Activated CD4-positive, alpha-beta memory T cell treated with anti-CD3 and anti-CD28 coated beads for 36 hours (primary cell): ENCODE measurements at regions not wholly inside any gene's neighbourhood (a gene's known extent, or its start where the extent isn't known, plus 50 kb on each side); places are given as distances from the start of the nearest gene placed in this dataset.

ENCODE experiments used
- CTCF ChIA-PET: fragments of 350-600 bp; sonication (Branson Sonifier 250); formaldehyde crosslinking; loops from one replicate; lab custom pipeline; 2021; ENCODE audit warnings: antibody characterized with exemption, inconsistent platforms; lab: Charles Lee
- POLR2A ChIA-PET: fragments of 350-600 bp; sonication (Branson Sonifier 250); formaldehyde crosslinking; loops from one replicate; lab custom pipeline; 2021; ENCODE audit warnings: antibody characterized with exemption; lab: Charles Lee
- DNase-seq: peaks from one replicate; pipeline ENCODE4 v3.0.0-alpha.2; 2020
- H3K27ac Mint-ChIP-seq: one replicate; pipeline ENCODE4 v1.8.0; 2021; ENCODE audit warnings: mixed read lengths
- H3K27me3 Mint-ChIP-seq: one replicate; pipeline ENCODE4 v1.8.0; 2021; ENCODE audit warnings: mixed read lengths
- H3K36me3 Mint-ChIP-seq: one replicate; pipeline ENCODE4 v1.8.0; 2021; ENCODE audit warnings: mixed read lengths
- H3K4me1 Mint-ChIP-seq: one replicate; pipeline ENCODE4 v1.8.0; 2021; ENCODE audit warnings: low read depth, mixed read lengths
- H3K4me3 Mint-ChIP-seq: one replicate; pipeline ENCODE4 v1.8.0; 2021; ENCODE audit warnings: mild to moderate bottlenecking, mixed read lengths
- H3K9me3 Mint-ChIP-seq: one replicate; pipeline ENCODE4 v1.8.0; 2021; ENCODE audit warnings: mixed read lengths
- intact Hi-C: fragments of 100-400 bp; cut with micrococcal nuclease; formaldehyde crosslinking; loops from one replicate; pipeline ENCODE4 v1.15.1; 2023

DNA sequence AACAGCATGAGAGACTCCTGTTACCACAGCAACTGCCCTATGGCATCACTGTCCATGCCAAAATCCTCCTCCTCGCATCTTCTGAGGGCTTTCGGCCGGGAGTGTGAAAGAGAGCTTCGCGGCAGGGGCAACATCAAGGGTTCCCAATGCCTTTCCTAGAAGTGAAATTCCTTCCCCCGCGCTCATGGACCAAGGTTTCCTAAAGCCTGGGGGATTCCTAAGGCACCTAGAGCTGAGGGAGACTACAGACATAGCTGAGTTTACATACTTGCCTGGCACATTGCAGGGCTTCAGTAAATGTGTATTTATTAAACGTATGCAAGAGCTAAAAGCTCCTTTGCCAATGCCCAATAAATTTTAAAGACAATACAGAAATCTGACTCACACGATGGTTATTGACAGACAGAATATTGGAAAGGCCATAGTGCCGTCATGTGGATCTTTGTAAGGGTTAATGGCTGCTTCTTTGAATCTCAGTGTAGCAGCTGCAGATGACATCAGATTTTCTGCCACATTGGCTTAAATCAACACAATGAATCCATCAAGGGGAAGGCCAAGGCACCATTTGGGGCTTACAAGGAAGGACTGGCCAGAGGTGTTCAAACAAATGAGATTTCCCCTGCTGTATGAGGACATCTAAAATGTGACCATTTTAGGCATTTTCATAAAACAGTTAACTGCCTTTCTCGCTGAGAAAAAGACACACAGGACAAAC is 281.2 kb upstream of the JARID2 start:
- POLR2A ChIA-PET = no interaction called here
- Mint-ChIP-seq H3K36me3 (peaks cover 2% of the 10 kb centered on the region), H3K4me3 (no peak overlapping the region), H3K27ac (no peak overlapping the region), H3K4me1 (no peaks in the 10 kb centered on the region), H3K27me3 (no peaks in the 10 kb centered on the region), H3K9me3 (peaks cover 5% of the 10 kb centered on the region)
- intact Hi-C loops = no loop called here
- CTCF ChIA-PET = no interaction called here
- no peak for DNase-seq

DNA sequence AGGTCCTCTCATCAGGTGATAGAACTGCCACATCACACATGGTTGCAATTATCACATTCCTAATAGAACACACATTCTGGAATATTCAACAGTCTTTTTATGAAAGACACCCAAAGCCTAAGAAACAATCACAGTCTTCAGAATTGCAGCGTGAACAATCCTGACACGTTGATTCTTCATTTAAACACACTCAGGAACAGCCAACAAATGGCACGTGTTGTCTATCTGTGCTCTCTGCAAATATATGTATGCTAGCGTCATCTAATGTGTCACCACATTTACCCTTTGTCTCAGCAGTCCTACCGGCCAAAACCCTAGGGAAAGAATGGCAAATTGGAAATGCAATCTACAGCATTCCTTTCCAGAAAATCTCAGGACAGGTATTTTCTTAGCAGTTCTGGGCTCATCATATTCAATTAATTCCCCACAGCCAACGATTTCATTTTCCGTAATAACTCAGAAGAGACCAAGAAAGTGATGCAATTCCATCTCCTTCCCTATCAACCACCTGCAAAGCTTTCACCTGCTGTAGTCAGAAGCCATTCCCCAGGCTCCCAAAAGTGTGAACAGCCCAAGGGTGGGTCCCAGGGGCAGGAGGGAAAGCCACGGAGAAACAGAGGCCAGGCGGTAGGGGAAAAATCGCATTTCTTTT is 280.3 kb upstream of the JARID2 start:
- Mint-ChIP-seq H3K4me1 (no peaks in the 10 kb centered on the region), H3K27ac (no peak overlapping the region), H3K4me3 (no peak overlapping the region), H3K36me3 (peaks cover 2% of the 10 kb centered on the region), H3K9me3 (peaks cover 5% of the 10 kb centered on the region), H3K27me3 (no peaks in the 10 kb centered on the region)
- no peak for DNase-seq
- ChIA-PET POLR2A (no interaction called here), CTCF (no interaction called here)
- intact Hi-C loops = no loop called here

DNA sequence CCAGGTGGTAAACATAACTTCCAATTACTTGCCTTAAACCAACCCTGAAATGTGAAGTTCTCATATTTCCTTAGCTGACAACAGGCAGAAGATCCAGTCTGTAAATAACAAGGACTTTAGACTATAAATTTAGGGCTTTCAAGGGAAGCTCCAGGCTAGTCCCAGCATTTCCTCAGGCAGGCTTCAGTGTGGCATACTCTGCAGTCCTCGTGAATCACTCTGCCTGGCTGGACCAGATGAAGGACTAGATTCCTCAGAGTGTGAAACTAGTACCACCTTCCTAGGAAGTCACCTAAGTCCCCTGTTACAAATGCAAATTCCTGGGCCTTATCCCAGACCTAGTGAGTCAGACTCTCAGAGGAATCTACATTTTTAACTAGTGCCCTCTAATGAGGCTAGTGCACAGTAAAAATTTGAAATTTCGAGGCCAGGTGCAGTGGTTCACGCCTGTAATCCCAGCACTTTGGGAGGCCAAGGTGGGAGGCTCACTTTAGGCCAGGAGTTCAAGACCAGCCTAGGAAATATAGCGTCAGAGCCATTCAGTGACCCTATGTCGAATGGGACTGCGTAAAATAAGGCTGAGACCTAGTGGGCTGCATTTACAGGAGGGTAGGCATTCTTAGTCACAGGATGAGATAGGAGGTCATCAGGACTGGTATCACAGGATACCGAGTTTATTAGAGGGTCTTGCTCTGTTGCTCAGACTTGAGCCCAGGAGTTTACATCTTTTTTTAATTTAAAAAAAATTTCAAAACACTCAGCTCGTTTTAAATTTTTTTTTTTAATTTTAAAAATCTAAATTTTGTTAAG is 279.6 kb upstream of the JARID2 start:
- no peak for DNase-seq
- H3K9me3 Mint-ChIP-seq = peaks cover 5% of the 10 kb centered on the region
- H3K27me3 Mint-ChIP-seq = no peaks in the 10 kb centered on the region
- no peak overlapping the region for H3K27ac Mint-ChIP-seq
- H3K36me3 Mint-ChIP-seq = peaks cover 2% of the 10 kb centered on the region
- intact Hi-C loops = no loop called here
- no peaks in the 10 kb centered on the region for H3K4me1 Mint-ChIP-seq
- ChIA-PET POLR2A (no interaction called here), CTCF (no interaction called here)
- no peak overlapping the region for H3K4me3 Mint-ChIP-seq

DNA sequence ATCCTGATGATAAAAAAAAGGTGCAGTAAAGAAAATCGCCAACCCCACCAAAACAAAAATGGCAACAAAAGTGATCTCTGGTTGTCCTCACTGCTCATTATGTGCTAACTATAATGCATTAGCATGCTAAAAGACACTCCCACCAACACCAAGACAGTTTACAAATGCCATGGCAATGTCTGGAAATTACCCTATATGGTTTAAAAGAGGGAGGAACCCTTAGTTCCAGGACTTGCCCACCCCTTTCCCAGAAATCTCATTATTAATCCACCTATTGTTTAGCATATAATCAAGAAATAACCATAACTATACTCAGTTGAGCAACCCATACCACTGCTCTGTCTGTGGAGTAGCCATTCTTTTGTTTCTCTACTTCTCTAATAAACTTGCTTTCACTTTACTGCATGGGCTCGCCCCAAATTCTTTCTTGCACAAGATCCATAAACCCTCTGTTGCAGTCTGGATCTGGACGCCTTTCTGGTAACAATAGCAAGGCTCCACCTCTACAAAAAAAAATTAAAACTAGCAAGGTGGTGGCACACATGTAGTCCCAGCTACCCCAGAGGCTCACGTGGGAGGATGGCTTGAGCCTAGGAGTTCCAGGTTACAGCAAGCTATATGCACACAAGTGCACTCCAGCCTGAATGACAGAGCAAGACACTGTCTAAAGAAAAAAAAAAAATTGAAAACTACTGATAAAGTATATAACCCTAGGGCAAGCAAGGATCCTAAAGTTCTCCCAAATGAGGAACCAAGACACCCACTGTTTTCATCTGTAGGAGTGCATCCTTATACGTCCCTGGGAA is 278.8 kb upstream of the JARID2 start:
- no peaks in the 10 kb centered on the region for H3K27me3 Mint-ChIP-seq
- ChIA-PET POLR2A (no interaction called here), CTCF (no interaction called here)
- intact Hi-C loops = no loop called here
- peaks cover 2% of the 10 kb centered on the region for H3K36me3 Mint-ChIP-seq
- DNase-seq = no peak
- no peaks in the 10 kb centered on the region for H3K4me1 Mint-ChIP-seq
- no peak overlapping the region for H3K4me3 Mint-ChIP-seq
- peaks cover 5% of the 10 kb centered on the region for H3K9me3 Mint-ChIP-seq
- no peak overlapping the region for H3K27ac Mint-ChIP-seq

DNA sequence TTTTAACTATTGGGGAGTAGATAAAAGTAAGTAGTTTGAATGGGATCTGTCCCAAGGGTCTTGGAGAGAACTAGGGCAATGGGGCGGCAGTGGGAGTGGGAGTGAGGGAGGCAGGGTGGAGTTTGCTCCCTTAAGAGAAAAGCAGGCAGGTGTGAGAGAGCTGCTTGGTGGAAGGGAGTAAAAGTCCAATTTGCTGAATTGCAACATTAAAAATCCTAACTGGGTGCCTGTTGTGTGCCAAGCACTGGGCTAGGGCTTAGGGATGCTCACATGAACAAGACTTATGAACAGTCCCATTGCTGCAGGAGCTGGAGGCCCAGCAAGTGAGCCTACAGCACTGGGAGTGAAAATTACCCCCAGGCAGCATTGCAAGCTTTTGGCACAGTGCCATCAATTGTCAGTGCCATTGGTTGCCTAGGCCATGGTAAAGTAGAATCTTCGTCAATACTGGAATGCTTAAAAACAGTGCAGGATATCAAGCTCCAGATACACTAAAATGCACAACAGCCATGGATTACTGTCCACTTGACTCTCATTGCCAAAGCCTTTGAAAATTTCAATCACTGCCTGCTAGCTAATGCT is 277.7 kb upstream of the JARID2 start:
- H3K27ac Mint-ChIP-seq = no peak overlapping the region
- H3K4me1 Mint-ChIP-seq = no peaks in the 10 kb centered on the region
- H3K9me3 Mint-ChIP-seq = peaks cover 5% of the 10 kb centered on the region
- no peak overlapping the region for H3K4me3 Mint-ChIP-seq
- peaks cover 2% of the 10 kb centered on the region for H3K36me3 Mint-ChIP-seq
- ChIA-PET POLR2A (no interaction called here), CTCF (no interaction called here)
- H3K27me3 Mint-ChIP-seq = no peaks in the 10 kb centered on the region
- no peak for DNase-seq
- intact Hi-C loops = no loop called here

DNA sequence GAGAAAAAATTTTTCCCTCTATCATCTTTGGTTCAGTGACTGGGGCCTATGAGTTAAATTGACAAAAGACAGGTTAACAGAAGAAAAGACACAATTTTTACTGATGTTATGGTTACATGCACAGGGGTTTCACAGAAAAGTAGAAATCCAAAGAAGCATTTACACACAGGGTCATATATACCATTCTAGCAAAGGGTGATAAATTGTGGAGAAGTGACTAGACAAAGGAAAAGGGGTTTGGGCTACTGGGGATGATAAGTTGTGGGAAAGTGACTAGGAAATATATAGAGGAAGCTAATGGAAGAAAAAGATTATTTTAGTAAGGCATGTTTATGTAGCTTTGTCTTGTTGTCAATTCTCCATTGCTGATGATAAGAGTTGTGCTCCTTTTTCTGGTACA is 276.7 kb upstream of the JARID2 start:
- ChIA-PET POLR2A (no interaction called here), CTCF (no interaction called here)
- Mint-ChIP-seq H3K27ac (no peak overlapping the region), H3K4me3 (no peak overlapping the region), H3K4me1 (no peaks in the 10 kb centered on the region), H3K9me3 (peaks cover 5% of the 10 kb centered on the region), H3K27me3 (no peaks in the 10 kb centered on the region), H3K36me3 (peaks cover 2% of the 10 kb centered on the region)
- no peak for DNase-seq
- intact Hi-C loops = no loop called here

DNA sequence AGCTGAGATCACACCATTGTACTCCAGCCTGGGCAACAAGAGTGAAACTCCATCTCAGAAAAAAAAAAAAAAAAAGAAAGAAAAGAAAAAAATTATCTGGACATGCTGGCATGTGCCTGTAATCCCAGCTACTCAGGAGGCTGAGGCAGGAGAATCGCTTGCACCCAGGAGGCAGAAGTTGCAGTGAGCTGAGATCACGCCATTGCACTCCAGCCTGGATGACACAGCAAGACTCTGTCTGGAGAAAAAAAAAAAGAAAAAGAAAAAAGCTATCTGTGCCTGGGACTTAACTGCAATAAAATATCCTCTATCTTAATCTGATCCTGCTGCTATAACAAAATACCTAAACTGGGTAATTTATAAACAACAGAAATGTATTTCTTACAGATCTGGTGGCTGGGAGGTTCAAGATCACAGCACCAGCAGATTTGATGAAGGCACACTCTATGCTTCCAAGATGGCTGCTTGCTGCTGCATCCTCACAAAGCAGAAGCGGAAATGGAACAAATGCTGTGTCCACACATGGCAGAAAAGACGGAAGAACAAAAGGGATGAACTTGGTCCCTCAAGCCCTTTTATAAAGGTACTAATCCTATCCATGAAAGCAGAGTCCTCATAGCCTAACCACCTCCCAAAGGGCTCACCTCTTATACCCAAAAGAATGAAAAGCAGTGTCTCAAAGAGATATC is 273.3 kb upstream of the JARID2 start:
- Mint-ChIP-seq H3K36me3 (peaks cover 2% of the 10 kb centered on the region), H3K4me3 (no peak overlapping the region), H3K27me3 (no peaks in the 10 kb centered on the region), H3K9me3 (peaks cover 5% of the 10 kb centered on the region), H3K4me1 (peaks cover 4% of the 10 kb centered on the region), H3K27ac (no peak overlapping the region)
- ChIA-PET CTCF (interaction anchor here (0.7 kb wide), 1 partner anchor 184 kb away, joined by 3 read pairs; no protein-coding TSS in a partner anchor), POLR2A (no interaction called here)
- intact Hi-C loops = no loop called here
- no peak for DNase-seq

DNA sequence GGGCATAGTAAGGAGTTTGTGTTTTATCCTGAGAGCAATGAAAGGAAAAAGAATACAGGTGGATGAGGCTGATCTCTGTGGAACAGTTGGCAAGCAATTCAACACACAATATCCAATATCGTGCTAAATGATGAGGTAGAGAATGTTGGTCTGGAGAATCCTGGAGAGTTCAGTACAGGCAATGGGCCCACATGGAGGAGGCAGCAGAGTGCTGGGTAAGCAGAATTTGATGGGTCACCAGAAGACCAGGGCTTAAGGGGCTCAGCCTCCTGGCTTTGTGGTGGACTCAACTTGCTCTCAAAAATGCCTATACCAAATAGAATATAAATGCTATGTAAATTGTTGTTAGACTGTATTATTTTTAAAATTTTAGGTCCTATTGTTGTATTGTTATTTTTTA is 271.5 kb upstream of the JARID2 start:
- intact Hi-C loops = no loop called here
- Mint-ChIP-seq H3K9me3 (peaks cover under 1% of the 10 kb centered on the region), H3K27me3 (no peaks in the 10 kb centered on the region), H3K27ac (no peak overlapping the region), H3K36me3 (no peaks in the 10 kb centered on the region), H3K4me1 (peaks cover 4% of the 10 kb centered on the region), H3K4me3 (no peak overlapping the region)
- DNase-seq = no peak
- ChIA-PET CTCF (no interaction called here), POLR2A (no interaction called here)

DNA sequence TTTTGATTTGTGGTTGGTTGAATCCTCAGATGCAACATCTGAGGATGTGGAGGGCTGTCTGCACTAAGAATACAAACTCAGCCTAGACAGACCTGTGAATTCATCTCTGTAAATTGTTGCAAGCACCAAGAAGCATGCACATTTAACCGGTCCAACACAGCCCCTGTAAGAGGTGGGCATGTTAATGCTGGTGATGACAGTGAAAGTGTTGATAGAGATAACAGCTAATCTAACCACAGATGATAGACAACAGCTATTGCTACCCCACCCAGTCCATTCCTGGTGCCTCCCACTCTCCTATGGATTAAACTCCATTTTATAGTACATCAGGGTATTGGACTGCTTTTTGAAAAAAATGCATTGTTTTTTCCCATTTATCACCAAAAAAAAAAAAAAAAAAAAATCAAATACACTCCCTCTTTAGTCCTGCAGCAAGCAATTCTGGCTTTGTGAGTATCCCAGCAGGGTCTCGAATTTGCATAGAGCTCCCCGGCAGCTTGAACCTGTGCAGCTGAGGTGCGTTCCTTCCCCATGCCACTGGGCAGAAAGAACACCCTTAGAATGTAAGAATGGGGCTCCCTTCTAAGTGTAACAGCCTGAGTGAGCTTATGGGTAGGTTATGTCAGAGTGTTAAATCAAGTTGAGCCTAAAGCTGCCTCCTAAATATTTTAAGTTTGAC is 270.9 kb upstream of the JARID2 start:
- ChIA-PET CTCF (interaction anchor here (0.6 kb wide), 1 partner anchor 1034 kb away, joined by 5 read pairs; no protein-coding TSS in a partner anchor), POLR2A (no interaction called here)
- H3K27ac Mint-ChIP-seq = no peak overlapping the region

DNA sequence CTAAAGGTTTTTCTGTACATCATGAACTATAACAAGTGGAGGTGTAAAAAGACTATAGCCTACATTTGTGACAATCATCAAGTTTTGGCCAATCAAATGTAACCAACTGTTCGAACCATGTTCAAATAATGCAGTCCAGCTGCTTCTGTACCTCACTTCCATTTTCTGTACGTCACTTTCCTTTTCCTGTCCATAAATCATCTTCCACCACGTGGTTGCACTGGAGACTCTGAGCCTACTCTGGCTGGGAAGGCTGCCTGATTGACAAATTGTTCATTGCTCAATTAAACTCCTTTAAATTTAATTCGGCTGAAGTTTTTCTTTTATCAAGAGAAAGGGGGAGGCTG is 270.4 kb upstream of the JARID2 start:
- Mint-ChIP-seq H3K27ac (no peak overlapping the region), H3K4me3 (no peak overlapping the region), H3K27me3 (no peaks in the 10 kb centered on the region), H3K36me3 (no peaks in the 10 kb centered on the region), H3K9me3 (no peaks in the 10 kb centered on the region), H3K4me1 (peaks cover 4% of the 10 kb centered on the region)
- no peak for DNase-seq
- intact Hi-C loops = no loop called here
- POLR2A ChIA-PET = no interaction called here
- CTCF ChIA-PET = interaction anchor here (0.6 kb wide), 1 partner anchor 1034 kb away, joined by 5 read pairs; no protein-coding TSS in a partner anchor

More for the DNA sequence above, 270.9 kb upstream of the JARID2 start:
- no peaks in the 10 kb centered on the region for H3K36me3 Mint-ChIP-seq
- H3K9me3 Mint-ChIP-seq = no peaks in the 10 kb centered on the region
- no peak for DNase-seq
- H3K4me1 Mint-ChIP-seq = peaks cover 4% of the 10 kb centered on the region
- H3K27me3 Mint-ChIP-seq = no peaks in the 10 kb centered on the region
- no peak overlapping the region for H3K4me3 Mint-ChIP-seq
- intact Hi-C loops = no loop called here
